Activated T-helper 2 cell treated with anti-CD3 and anti-CD28 coated beads, Interferon-gamma antibody, Interleukin-2, Interleukin-4, amounts not matched to agents 10 μg/mL and 5 μg/mL and 100 μg/mL, durations not matched to agents 14 hours and 24 hours and 36 hours (primary cell): ENCODE measurements at regions not wholly inside any gene's neighbourhood (a gene's known extent, or its start where the extent isn't known, plus 50 kb on each side); places are given as distances from the start of the nearest gene placed in this dataset.

ENCODE experiments used
- DNase-seq: peaks from one replicate; pipeline ENCODE4 v3.0.0; 2021; ENCODE audit warnings: low spot score
- H3K27ac Mint-ChIP-seq: one replicate; pipeline ENCODE4 v1.8.0; 2021; ENCODE audit warnings: mixed read lengths
- H3K27me3 Mint-ChIP-seq: one replicate; pipeline ENCODE4 v1.8.0; 2021; ENCODE audit warnings: low read depth, mixed read lengths
- H3K36me3 Mint-ChIP-seq: one replicate; pipeline ENCODE4 v1.8.0; 2021; ENCODE audit warnings: low read depth, mixed read lengths
- H3K4me1 Mint-ChIP-seq: one replicate; pipeline ENCODE4 v1.8.0; 2021; ENCODE audit warnings: low read depth, mixed read lengths
- H3K4me3 Mint-ChIP-seq: one replicate; pipeline ENCODE4 v1.8.0; 2021; ENCODE audit warnings: low read depth, mild to moderate bottlenecking, moderate library complexity, mixed read lengths
- H3K9me3 Mint-ChIP-seq: one replicate; pipeline ENCODE4 v1.8.0; 2021; ENCODE audit warnings: mixed read lengths
- intact Hi-C: fragments of 100-400 bp; cut with micrococcal nuclease; formaldehyde crosslinking; loops from one replicate; pipeline ENCODE4 v1.15.1; 2023

GRCh38 chr11:69418576-69419296 is 62.7 kb upstream of the LINC01488 start:
- Mint-ChIP-seq H3K36me3 (no peaks in the 10 kb centered on the region), H3K27me3 (no peaks in the 10 kb centered on the region), H3K4me3 (no peak overlapping the region), H3K9me3 (no peaks in the 10 kb centered on the region), H3K4me1 (no peaks in the 10 kb centered on the region), H3K27ac (no peak overlapping the region)
- no peak for DNase-seq
- intact Hi-C loops = no loop called here

- H3K27me3 Mint-ChIP-seq = no peaks in the 10 kb centered on the region
- H3K9me3 Mint-ChIP-seq = peaks cover 8% of the 10 kb centered on the region
- no peaks in the 10 kb centered on the region for H3K4me1 Mint-ChIP-seq
- H3K27ac Mint-ChIP-seq = no peak overlapping the region
- intact Hi-C loops = no loop called here
- H3K4me3 Mint-ChIP-seq = no peak overlapping the region
- no peaks in the 10 kb centered on the region for H3K36me3 Mint-ChIP-seq
- DNase-seq = no peak
Measured at GRCh38 chr11:69419662-69420395, 61.6 kb upstream of the LINC01488 start.

GRCh38 chr11:69422645-69423044 is 58.8 kb upstream of the LINC01488 start:
- intact Hi-C loops = no loop called here
- no peaks in the 10 kb centered on the region for H3K36me3 Mint-ChIP-seq
- H3K27me3 Mint-ChIP-seq = no peaks in the 10 kb centered on the region

GRCh38 chr11:69423181-69423580 is 58.3 kb upstream of the LINC01488 start:
- Mint-ChIP-seq H3K27ac (no peak overlapping the region), H3K4me3 (no peak overlapping the region), H3K36me3 (no peaks in the 10 kb centered on the region), H3K4me1 (peaks cover 11% of the 10 kb centered on the region), H3K27me3 (no peaks in the 10 kb centered on the region), H3K9me3 (peaks cover 15% of the 10 kb centered on the region)
- DNase-seq = no peak
- intact Hi-C loops = no loop called here

More at GRCh38 chr11:69422645-69423044, 58.8 kb upstream of the LINC01488 start:
- Mint-ChIP-seq H3K4me3 (no peak overlapping the region), H3K27ac (no peak overlapping the region), H3K9me3 (peaks cover 15% of the 10 kb centered on the region), H3K4me1 (peaks cover 11% of the 10 kb centered on the region)
- DNase-seq = no peak

- DNase-seq = no peak
- Mint-ChIP-seq H3K36me3 (no peaks in the 10 kb centered on the region), H3K9me3 (peaks cover 15% of the 10 kb centered on the region), H3K27me3 (no peaks in the 10 kb centered on the region), H3K4me3 (no peak overlapping the region), H3K4me1 (peaks cover 11% of the 10 kb centered on the region), H3K27ac (no peak overlapping the region)
- intact Hi-C loops = no loop called here
Measured at GRCh38 chr11:69423611-69424385, 57.7 kb upstream of the LINC01488 start.

DNA sequence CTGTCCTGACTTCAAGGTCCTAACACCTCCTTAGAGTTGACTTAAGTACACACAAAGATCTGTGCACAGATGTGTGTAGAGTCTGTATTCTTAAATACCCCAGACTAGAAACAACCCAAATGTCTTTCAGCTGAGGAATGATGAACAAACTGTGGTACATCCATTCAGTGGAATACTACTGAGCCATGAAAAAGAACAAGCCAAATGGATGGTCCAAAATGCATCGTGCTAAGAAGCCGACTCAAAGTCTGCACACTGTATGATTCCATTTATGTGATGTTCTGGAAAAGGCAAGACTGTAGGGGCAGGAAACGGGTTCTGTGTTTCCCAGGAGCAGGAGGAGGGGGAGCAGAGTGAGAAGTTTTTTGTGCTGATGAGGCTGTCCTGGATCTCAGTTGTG is 56.7 kb upstream of the LINC01488 start:
- Mint-ChIP-seq H3K27ac (no peak overlapping the region), H3K4me3 (no peak overlapping the region), H3K9me3 (peaks cover 15% of the 10 kb centered on the region), H3K4me1 (peaks cover 11% of the 10 kb centered on the region), H3K27me3 (no peaks in the 10 kb centered on the region), H3K36me3 (no peaks in the 10 kb centered on the region)
- DNase-seq = no peak
- intact Hi-C loops = loop anchor here (5.0 kb wide), 1 partner anchor 127 kb away; no protein-coding TSS in a partner anchor

- DNase-seq = no peak
- intact Hi-C loops = loop anchor here (5.0 kb wide), 1 partner anchor 128 kb away; no protein-coding TSS in a partner anchor
- H3K36me3 Mint-ChIP-seq = no peaks in the 10 kb centered on the region
- peaks cover 11% of the 10 kb centered on the region for H3K4me1 Mint-ChIP-seq
- no peak overlapping the region for H3K27ac Mint-ChIP-seq
- H3K4me3 Mint-ChIP-seq = no peak overlapping the region
- H3K27me3 Mint-ChIP-seq = no peaks in the 10 kb centered on the region
- peaks cover 15% of the 10 kb centered on the region for H3K9me3 Mint-ChIP-seq
Measured at GRCh38 chr11:69425444-69425843, 56.0 kb upstream of the LINC01488 start.

DNA sequence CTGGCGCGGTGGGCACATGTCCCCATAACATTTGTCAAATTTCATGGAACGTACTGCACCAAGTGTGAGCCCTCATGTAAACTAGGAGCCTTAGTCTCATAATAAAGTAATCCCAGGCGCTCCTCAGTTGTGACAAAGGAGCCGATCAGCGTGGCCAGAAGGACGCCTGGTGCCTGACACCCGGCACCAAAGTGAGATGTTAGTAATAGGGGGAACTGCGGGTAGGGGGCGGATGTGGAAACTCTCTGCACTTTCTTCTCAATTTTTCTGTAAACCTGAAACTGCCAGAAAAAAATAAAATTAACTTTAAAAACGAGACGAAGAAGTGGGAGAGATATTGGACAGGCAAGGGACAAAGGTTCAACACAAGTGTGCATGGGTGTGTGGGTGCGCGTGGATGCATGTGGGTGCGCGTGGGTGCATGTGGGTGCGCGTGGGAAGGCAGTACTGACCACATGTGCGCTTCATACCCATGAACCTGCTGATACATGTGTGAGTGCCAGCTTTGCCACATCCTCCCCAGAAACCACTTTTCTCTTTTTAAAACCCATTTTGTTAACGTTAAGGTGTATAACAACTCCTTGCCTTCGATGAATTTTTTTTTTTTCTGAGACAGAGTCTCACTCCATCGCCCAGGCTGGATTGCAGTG is 55.4 kb upstream of the LINC01488 start:
- no peak for DNase-seq
- Mint-ChIP-seq H3K36me3 (no peaks in the 10 kb centered on the region), H3K4me3 (no peak overlapping the region), H3K9me3 (peaks cover 15% of the 10 kb centered on the region), H3K4me1 (peaks cover 11% of the 10 kb centered on the region), H3K27ac (no peak overlapping the region), H3K27me3 (no peaks in the 10 kb centered on the region)
- intact Hi-C loops = loop anchor here (5.0 kb wide), 1 partner anchor 129 kb away; no protein-coding TSS in a partner anchor

GRCh38 chr11:69427337-69427736 is 54.1 kb upstream of the LINC01488 start:
- no peaks in the 10 kb centered on the region for H3K27me3 Mint-ChIP-seq
- H3K4me1 Mint-ChIP-seq = peaks cover 11% of the 10 kb centered on the region
- H3K27ac Mint-ChIP-seq = no peak overlapping the region
- no peak for DNase-seq
- H3K4me3 Mint-ChIP-seq = no peak overlapping the region
- H3K36me3 Mint-ChIP-seq = no peaks in the 10 kb centered on the region
- peaks cover 15% of the 10 kb centered on the region for H3K9me3 Mint-ChIP-seq
- intact Hi-C loops = loop anchor here (5.0 kb wide), 1 partner anchor 130 kb away; no protein-coding TSS in a partner anchor

DNA sequence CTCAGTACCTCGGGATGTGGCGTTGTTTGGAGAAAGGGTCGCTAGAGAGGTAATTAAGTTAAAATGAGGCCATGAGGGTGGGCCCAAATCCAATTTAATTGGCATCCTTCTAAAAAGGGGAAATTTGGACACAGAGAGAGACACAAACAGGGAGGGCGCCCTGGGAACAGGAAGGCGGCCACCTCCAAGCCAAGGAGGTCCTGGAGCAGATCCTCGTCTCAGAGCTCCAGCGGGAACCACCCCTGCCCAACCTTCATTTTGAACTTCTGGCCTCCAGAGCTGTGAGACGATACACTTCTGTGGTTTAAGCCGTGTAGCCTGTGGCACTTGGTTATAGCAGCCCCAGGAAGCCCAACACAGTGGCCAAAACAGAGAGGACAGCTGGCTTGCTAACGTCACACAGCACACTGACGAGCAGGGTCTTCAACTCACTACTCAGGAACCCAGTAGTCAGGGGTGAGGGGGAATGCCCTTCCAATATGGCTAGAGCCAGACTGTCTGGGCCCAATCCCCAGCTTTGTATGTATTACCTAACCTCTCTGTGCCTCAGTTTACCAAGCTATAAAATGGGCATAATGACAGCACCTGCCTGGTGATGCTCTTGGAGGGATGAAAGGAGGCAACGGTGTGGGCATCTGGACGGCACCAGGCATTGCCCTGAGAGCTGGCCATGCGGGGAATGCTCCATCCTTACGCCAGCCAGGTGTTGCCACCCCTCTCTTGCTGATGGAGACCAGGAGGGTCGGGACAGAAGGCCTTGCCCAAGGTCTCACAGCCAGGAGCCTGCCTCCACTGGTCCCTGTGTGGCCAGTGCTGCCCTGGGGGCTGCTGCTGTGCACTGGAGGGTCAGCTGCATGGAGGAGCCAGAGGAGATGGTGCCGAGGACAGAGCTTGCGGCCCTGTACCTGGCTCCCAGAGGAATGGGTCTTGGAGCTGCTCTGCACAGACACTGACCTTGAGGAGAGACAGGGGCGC is 53.3 kb upstream of the LINC01488 start:
- intact Hi-C loops = loop anchor here (5.0 kb wide), 1 partner anchor 131 kb away; no protein-coding TSS in a partner anchor
- Mint-ChIP-seq H3K36me3 (no peaks in the 10 kb centered on the region), H3K27ac (no peak overlapping the region), H3K9me3 (peaks cover 15% of the 10 kb centered on the region), H3K27me3 (no peaks in the 10 kb centered on the region), H3K4me1 (peaks cover 11% of the 10 kb centered on the region), H3K4me3 (no peak overlapping the region)
- DNase-seq = no peak

DNA sequence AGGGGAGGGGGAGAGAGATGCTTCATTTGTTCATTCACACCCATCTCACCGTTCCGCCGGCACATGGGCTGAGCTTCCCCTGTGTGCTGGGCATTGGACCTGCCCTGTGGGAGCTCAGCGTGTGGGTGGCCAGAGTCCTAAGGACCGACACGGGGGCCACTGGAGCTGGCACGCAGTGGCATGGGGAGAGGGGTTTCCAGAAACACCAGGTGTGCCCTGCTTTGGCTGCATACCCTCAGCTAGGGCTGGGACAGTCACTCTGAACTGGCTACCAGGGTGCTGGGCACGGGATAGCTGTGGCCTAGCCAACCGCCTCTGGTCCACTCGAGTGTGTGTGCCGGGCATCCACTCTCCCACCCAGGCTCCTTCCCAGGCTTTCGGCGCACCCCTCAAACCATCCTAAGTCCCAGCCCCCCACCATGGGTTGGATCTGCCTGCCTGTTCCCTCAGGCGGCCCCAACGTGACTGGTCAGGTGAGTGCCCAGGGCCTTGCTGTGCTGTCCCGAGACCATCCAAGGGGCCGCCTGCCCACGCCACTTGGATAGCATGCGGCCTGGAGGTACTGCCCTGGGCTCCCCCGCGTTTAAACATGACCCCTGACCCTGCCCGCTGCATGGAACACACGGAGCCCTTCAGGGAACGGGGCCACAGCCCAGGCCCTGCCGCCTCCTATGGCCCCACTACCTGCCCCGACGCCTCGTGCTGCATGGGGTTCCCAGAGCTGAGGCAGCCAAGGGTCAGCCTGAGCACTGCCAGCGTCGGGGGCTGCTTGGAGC is 51.6 kb upstream of the LINC01488 start:
- intact Hi-C loops = loop anchor here (5.0 kb wide), 1 partner anchor 133 kb away; no protein-coding TSS in a partner anchor
- Mint-ChIP-seq H3K27ac (no peak overlapping the region), H3K36me3 (no peaks in the 10 kb centered on the region), H3K4me3 (no peak overlapping the region), H3K9me3 (peaks cover 6% of the 10 kb centered on the region), H3K27me3 (peaks cover 2% of the 10 kb centered on the region), H3K4me1 (peaks cover 11% of the 10 kb centered on the region)
- no peak for DNase-seq
